Nephron (organoid): ENCODE measurements at regions not wholly inside any gene's neighbourhood (a gene's known extent, or its start where the extent isn't known, plus 50 kb on each side); places are given as distances from the start of the nearest gene placed in this dataset.
"Not testable (repeated sequence)": the region's sequence is repeated elsewhere in the genome, so short reads cannot be mapped to it uniquely, and the experiment has no call there.

Experiments used
- H3K27ac Mint-ChIP-seq, 3 experiments: 2 replicates each; pipeline ENCODE4 v1.8.0; 2020; ENCODE audit warnings: mixed read lengths in 3 of 3, mild to moderate bottlenecking in 2 of 3, moderate library complexity in 1 of 3
- H3K27me3 Mint-ChIP-seq: 2 replicates; pipeline ENCODE4 v1.8.0; 2021; ENCODE audit warnings: low read depth, mild to moderate bottlenecking, moderate library complexity, mixed read lengths
- H3K36me3 Mint-ChIP-seq: 2 replicates; pipeline ENCODE4 v1.8.0; 2020; ENCODE audit warnings: low read depth, mixed read lengths
- H3K4me1 Mint-ChIP-seq: 2 replicates; pipeline ENCODE4 v1.8.0; 2020; ENCODE audit warnings: mixed read lengths
- H3K4me3 Mint-ChIP-seq, 3 experiments: 2 replicates each; pipeline ENCODE4 v1.8.0; 2020; ENCODE audit warnings: mild to moderate bottlenecking in 3 of 3, mixed read lengths in 3 of 3, moderate library complexity in 2 of 3
- H3K9me3 Mint-ChIP-seq: 2 replicates; pipeline ENCODE4 v1.8.0; 2020; ENCODE audit warnings: mixed read lengths
- TF ChIP-seq, protein P1 (sequence below), 3 experiments: fragments of 200-600 bp; sonication (generic); IDR thresholded peaks; one replicate each; pipeline ENCODE4 v1.5.0; 2021; ENCODE audit warnings: antibody characterized with exemption in 3 of 3; ENCODE audit not compliant: unreplicated experiment in 3 of 3

DNA sequence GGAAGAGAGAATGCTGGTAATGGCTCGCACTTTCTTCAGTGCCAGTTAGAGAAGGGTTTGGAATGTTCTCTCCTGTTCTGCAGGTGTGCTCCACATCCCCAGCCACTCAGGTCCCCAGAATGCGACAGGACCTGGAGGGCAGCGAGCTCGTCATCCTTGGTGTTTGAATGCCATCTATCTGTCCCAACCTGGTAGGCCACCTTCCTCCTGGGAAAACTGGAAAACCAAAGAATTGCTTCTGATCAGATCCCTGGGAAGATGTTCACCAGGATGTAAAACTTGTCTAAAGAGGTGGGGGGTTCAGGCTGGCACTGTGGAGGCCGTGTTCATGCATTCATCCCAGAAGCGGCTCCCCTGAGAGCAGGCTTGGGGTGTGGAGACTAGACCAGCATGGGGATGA lies 379.5 kb downstream of the GLRX3 start:
- Mint-ChIP-seq H3K36me3 (no peaks in the 10 kb centered on the region), H3K4me1 (no peaks in the 10 kb centered on the region), H3K27ac (no peak overlapping the region), H3K4me3 (no peak overlapping the region), H3K27me3 (peaks cover 16% of the 10 kb centered on the region), H3K9me3 (peaks cover 5% of the 10 kb centered on the region)
- TF ChIP-seq, protein P1, sequence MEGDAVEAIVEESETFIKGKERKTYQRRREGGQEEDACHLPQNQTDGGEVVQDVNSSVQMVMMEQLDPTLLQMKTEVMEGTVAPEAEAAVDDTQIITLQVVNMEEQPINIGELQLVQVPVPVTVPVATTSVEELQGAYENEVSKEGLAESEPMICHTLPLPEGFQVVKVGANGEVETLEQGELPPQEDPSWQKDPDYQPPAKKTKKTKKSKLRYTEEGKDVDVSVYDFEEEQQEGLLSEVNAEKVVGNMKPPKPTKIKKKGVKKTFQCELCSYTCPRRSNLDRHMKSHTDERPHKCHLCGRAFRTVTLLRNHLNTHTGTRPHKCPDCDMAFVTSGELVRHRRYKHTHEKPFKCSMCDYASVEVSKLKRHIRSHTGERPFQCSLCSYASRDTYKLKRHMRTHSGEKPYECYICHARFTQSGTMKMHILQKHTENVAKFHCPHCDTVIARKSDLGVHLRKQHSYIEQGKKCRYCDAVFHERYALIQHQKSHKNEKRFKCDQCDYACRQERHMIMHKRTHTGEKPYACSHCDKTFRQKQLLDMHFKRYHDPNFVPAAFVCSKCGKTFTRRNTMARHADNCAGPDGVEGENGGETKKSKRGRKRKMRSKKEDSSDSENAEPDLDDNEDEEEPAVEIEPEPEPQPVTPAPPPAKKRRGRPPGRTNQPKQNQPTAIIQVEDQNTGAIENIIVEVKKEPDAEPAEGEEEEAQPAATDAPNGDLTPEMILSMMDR (IDR thresholded peaks at IDR 0.05; ENCODE audit: unreplicated experiment in 3 of 3) = no peak

DNA sequence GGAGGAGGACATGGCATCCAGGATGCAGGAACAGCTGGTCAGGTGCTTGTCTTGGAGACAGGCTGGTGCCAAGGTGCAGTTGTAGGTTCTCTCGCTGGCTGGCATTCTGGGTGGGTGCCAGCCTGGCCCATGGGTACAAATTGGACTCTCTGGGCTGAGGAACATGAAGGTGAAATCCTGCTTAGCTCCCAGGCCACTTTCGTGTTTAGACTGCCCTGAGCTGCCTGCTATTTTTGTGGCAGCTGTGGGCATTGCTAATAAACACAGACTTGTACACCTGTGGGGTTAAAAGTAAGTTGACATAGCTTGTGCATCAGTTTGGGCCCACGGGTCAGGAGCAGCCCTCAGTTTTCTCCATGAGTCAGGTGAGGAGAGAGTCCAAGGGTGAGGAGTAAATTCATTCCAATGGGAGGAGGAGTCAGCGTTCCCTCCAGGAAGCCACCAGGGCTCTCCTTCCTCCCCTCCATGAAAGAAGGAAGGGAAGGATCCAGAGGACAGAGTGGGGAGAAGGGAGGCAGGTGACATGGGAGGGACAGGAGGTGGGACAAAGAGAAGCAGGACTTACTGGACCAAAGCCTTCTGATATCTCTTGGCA lies 380.0 kb downstream of the GLRX3 start:
- TF ChIP-seq, protein P1 (IDR thresholded peaks at IDR 0.05; ENCODE audit: unreplicated experiment in 3 of 3) = no peak
- peaks cover 5% of the 10 kb centered on the region for H3K9me3 Mint-ChIP-seq
- H3K4me3 Mint-ChIP-seq = no peak overlapping the region
- H3K4me1 Mint-ChIP-seq = no peaks in the 10 kb centered on the region
- H3K27ac Mint-ChIP-seq = no peak overlapping the region
- H3K36me3 Mint-ChIP-seq = no peaks in the 10 kb centered on the region
- H3K27me3 Mint-ChIP-seq = peaks cover 16% of the 10 kb centered on the region

GRCh38 chr10:130518921-130519320 lies 382.7 kb downstream of the GLRX3 start:
- peaks cover 22% of the 10 kb centered on the region for H3K27me3 Mint-ChIP-seq
- not testable (repeated sequence) for H3K36me3 Mint-ChIP-seq, H3K4me1 Mint-ChIP-seq, H3K4me3 Mint-ChIP-seq, H3K9me3 Mint-ChIP-seq, H3K27ac Mint-ChIP-seq

- Mint-ChIP-seq H3K27me3 (peaks cover 22% of the 10 kb centered on the region), H3K36me3 (no peaks in the 10 kb centered on the region), H3K9me3 (peaks cover 5% of the 10 kb centered on the region), H3K27ac (no peak overlapping the region), H3K4me3 (no peak overlapping the region), H3K4me1 (no peaks in the 10 kb centered on the region)
- TF ChIP-seq, protein P1 (IDR thresholded peaks at IDR 0.05; ENCODE audit: unreplicated experiment in 3 of 3) = no peak
These were observed 383.6 kb downstream of the GLRX3 start for GRCh38 chr10:130519791-130520190.

DNA sequence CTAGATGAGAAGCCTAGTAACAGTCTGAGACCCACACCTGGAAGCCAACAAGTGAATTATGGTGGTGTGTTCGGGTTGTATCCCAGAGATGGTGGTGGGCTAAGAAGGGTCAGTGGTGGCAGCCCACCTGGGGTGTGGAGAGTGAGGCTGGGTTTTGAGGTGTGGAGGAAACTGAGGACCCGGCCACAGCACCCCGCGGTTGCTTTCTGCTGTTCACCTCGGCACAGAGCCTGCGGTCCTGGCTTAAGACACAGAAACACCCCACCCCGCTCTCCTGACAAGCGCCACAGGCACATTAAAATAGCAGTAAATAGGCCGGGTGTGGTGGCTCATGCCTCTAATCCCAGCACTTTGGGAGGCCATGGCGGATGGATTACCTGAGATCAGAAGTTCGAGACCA lies 395.1 kb downstream of the GLRX3 start:
- H3K4me3 Mint-ChIP-seq = no peak overlapping the region
- peaks cover 8% of the 10 kb centered on the region for H3K9me3 Mint-ChIP-seq
- no peaks in the 10 kb centered on the region for H3K4me1 Mint-ChIP-seq
- TF ChIP-seq, protein P1 (IDR thresholded peaks at IDR 0.05; ENCODE audit: unreplicated experiment in 3 of 3) = no peak
- no peaks in the 10 kb centered on the region for H3K36me3 Mint-ChIP-seq
- peaks cover 23% of the 10 kb centered on the region for H3K27me3 Mint-ChIP-seq
- no peak overlapping the region for H3K27ac Mint-ChIP-seq

GRCh38 chr10:130541090-130541489 lies 404.9 kb downstream of the GLRX3 start:
- H3K4me1 Mint-ChIP-seq = no peaks in the 10 kb centered on the region
- no peaks in the 10 kb centered on the region for H3K36me3 Mint-ChIP-seq
- no peak overlapping the region for H3K4me3 Mint-ChIP-seq
- H3K27ac Mint-ChIP-seq = no peak overlapping the region
- TF ChIP-seq, protein P1 (IDR thresholded peaks at IDR 0.05; ENCODE audit: unreplicated experiment in 3 of 3) = no peak
- peaks cover 18% of the 10 kb centered on the region for H3K9me3 Mint-ChIP-seq
- H3K27me3 Mint-ChIP-seq = peaks cover 24% of the 10 kb centered on the region
